ENCODE measurements at regions not wholly inside any gene's neighbourhood (a gene's known extent, or its start where the extent isn't known, plus 50 kb on each side); places are given as distances from the start of the nearest gene placed in this dataset.

GRCh38 chr2:66121946-66122345 is 313.0 kb upstream of the MEIS1 start:
- Histone ChIP-seq H2BK12ac (ENCODE audit: low read depth, low read length) (no peak overlapping the region), H3K4me2 (ENCODE audit: insufficient read depth in 1 of 2, low read depth in 2 of 2, low read length in 2 of 2) (no peak overlapping the region), H3K23me2 (ENCODE audit: low read depth, low read length) (no peaks in the 10 kb centered on the region), H3K9me3 (ENCODE audit: insufficient read depth in 2 of 2, low read depth in 1 of 2, low read length in 1 of 2) (no peaks in the 10 kb centered on the region), H4K20me1 (replicated peaks in 1 of 2; ENCODE audit: control insufficient read depth in 1 of 2, insufficient read depth in 2 of 2, low read length in 2 of 2) (no peaks in the 10 kb centered on the region), H3K23ac (ENCODE audit: insufficient read length) (no peak overlapping the region), H3K79me1 (ENCODE audit: low read depth, low read length) (no peaks in the 10 kb centered on the region), H4K91ac (replicated peaks; ENCODE audit: insufficient read length, low read length) (no peak overlapping the region), H3K27me3 (replicated peaks in 1 of 4; ENCODE audit: control insufficient read depth in 3 of 4, extremely low read depth in 1 of 4, insufficient read depth in 3 of 4, low read length in 3 of 4) (no peaks in the 10 kb centered on the region; a peak in 1 of 7 replicates), H2AK5ac (ENCODE audit: low read depth, low read length) (no peak overlapping the region), H4K5ac (ENCODE audit: insufficient read length, low read depth, low read length) (no peak overlapping the region), H3K14ac (ENCODE audit: insufficient read length) (no peak overlapping the region), H3K4ac (replicated peaks; ENCODE audit: insufficient read length, low read depth, low read length) (no peak overlapping the region), H3K79me2 (ENCODE audit: control insufficient read depth in 1 of 2, insufficient read depth in 2 of 2, low read length in 2 of 2) (no peaks in the 10 kb centered on the region), H4K8ac (ENCODE audit: extremely low read depth, insufficient read depth, low read length) (no peak overlapping the region), H3K18ac (ENCODE audit: extremely low read depth, low read length) (no peak overlapping the region), H2BK15ac (ENCODE audit: low read length) (no peak overlapping the region), H2AFZ (ENCODE audit: low read length) (no peak overlapping the region), H3K9ac (replicated peaks in 1 of 4; ENCODE audit: extremely low read depth in 1 of 4, low read depth in 3 of 4, low read length in 3 of 4) (no peak overlapping the region), H3K4me1 (replicated peaks in 1 of 4; ENCODE audit: control insufficient read depth in 3 of 4, insufficient read depth in 4 of 4, low read length in 3 of 4) (peaks cover 0 to 3% (median 0%) of the 10 kb centered on the region in 4 experiments; a peak in 1 of 7 replicates), H2BK5ac (ENCODE audit: low read depth, low read length) (no peak overlapping the region), H3K36me3 (ENCODE audit: control insufficient read depth in 2 of 4, insufficient read depth in 4 of 4, low read length in 3 of 4) (no peaks in the 10 kb centered on the region), H3K4me3 (ENCODE audit: extremely low read depth in 1 of 4, insufficient read depth in 2 of 4, low read depth in 3 of 4, low read length in 4 of 4) (no peak overlapping the region), H3K56ac (replicated peaks; ENCODE audit: insufficient read length, low read depth, low read length) (no peak overlapping the region), H2BK20ac (ENCODE audit: low read length) (no peak overlapping the region), H3K27ac (ENCODE audit: low read depth, low read length) (no peak overlapping the region), H2BK120ac (replicated peaks; ENCODE audit: low read depth, low read length) (no peak overlapping the region)
- POLR2A ChIA-PET (ENCODE audit: partially characterized antibody), result no interaction called here
- CTCF ChIA-PET (ENCODE audit: partially characterized antibody), result no interaction called here
- WGBS, 2 experiments (ENCODE audit: extremely low coverage in 1 of 2, insufficient coverage in 1 of 2, insufficient read length in 1 of 2, insufficient replicate concordance in 2 of 2, low coverage in 1 of 2, low lambda C conversion rate in 2 of 2, missing lambda C conversion rate in 1 of 2), result 87% methylated on average over 3 of the region's 3 CpGs; no CpG with 5 or more reads in 1 of the 2 experiments
- no peak for TF ChIP-seq HDAC2 (IDR thresholded peaks at IDR 0.05; ENCODE audit: borderline replicate concordance in 1 of 2, low read depth in 2 of 2, low read length in 2 of 2)
- TF ChIP-seq TEAD4 (IDR thresholded peaks at IDR 0.05; ENCODE audit: low read depth, low read length), result no peak
- no peak for TF ChIP-seq POU5F1 (IDR thresholded peaks at IDR 0.05; ENCODE audit: low read depth, low read length)
- no peak for TF ChIP-seq BRCA1 (IDR thresholded peaks at IDR 0.05; ENCODE audit: low read depth, low read length)
- TF ChIP-seq SP4 (IDR thresholded peaks at IDR 0.05; ENCODE audit: low read length), result no peak
- no peak for TF ChIP-seq ZNF274 (IDR thresholded peaks at IDR 0.05; ENCODE audit: borderline replicate concordance, extremely low read depth, low read length)
- no peak for TF ChIP-seq SIN3A (conservative IDR thresholded peaks at IDR 0.05 in 1 of 2, IDR thresholded peaks at IDR 0.05 in 1 of 2; ENCODE audit: low read depth in 1 of 2, low read length in 2 of 2)
- no peak for TF ChIP-seq USF2 (IDR thresholded peaks at IDR 0.05; ENCODE audit: low read length)
- TF ChIP-seq ATF2 (IDR thresholded peaks at IDR 0.05; ENCODE audit: low read length), result no peak
- no peak for TF ChIP-seq POLR2AphosphoS5 (IDR thresholded peaks at IDR 0.05; ENCODE audit: low read depth, low read length)
- TF ChIP-seq RNF2 (IDR thresholded peaks at IDR 0.05; ENCODE audit: borderline replicate concordance, low read depth, low read length, missing control alignments, poor library complexity, severe bottlenecking), result no peak
- DNase-seq (ENCODE audit: low read depth in 1 of 2, low spot score in 2 of 2) (no peak), FAIRE-seq (no peak)
